22Rv1 (cell line): ENCODE measurements at regions not wholly inside any gene's neighbourhood (a gene's known extent, or its start where the extent isn't known, plus 50 kb on each side); places are given as distances from the start of the nearest gene placed in this dataset.

Experiments
- ZFX ChIP-seq: fragments of 450-650 bp; IDR thresholded peaks from 2 replicates; pipeline ENCODE4 v1.6.1; 2017; ENCODE audit warnings: antibody characterized with exemption, borderline replicate concordance
- TF ChIP-seq, protein P1 (sequence below): fragments of 450-650 bp; IDR thresholded peaks from 2 replicates; pipeline ENCODE4 v1.5.1; 2017; ENCODE audit warnings: mild to moderate bottlenecking

DNA sequence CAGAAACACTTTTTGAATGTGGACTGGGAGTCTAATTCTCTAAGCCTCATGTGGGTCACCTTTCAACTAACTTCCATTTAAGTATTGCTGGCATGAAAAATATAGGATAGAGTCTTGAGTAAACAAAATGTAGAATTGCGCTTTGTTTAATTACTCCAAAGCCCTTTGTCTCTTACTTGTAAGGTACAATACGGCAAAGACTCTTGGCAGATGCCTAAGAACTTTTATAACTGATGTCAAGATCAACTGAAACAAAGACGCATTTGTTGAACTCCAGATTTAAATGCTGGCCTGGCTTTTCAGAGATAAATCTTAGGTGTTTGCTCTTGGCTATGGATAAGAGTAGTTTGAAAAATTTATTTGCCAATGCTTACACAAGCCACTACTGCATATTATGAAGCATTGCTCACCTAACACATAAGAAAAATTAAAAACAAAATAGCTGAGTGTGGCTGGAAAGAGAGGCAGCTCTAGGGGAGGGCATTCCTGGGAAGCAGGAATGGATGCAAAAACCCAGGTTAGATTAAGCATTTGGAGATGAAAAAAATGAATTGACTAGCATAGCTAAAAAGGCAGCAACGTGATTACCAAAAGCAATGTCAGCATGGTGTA is 107.3 kb upstream of the STARD13 start:
- TF ChIP-seq, protein P1, sequence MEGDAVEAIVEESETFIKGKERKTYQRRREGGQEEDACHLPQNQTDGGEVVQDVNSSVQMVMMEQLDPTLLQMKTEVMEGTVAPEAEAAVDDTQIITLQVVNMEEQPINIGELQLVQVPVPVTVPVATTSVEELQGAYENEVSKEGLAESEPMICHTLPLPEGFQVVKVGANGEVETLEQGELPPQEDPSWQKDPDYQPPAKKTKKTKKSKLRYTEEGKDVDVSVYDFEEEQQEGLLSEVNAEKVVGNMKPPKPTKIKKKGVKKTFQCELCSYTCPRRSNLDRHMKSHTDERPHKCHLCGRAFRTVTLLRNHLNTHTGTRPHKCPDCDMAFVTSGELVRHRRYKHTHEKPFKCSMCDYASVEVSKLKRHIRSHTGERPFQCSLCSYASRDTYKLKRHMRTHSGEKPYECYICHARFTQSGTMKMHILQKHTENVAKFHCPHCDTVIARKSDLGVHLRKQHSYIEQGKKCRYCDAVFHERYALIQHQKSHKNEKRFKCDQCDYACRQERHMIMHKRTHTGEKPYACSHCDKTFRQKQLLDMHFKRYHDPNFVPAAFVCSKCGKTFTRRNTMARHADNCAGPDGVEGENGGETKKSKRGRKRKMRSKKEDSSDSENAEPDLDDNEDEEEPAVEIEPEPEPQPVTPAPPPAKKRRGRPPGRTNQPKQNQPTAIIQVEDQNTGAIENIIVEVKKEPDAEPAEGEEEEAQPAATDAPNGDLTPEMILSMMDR: no peak
- TF ChIP-seq ZFX: no peak
